CD4-positive, alpha-beta T cell treated with Interleukin-10 for 1 hour (primary cell): ENCODE measurements at regions not wholly inside any gene's neighbourhood (a gene's known extent, or its start where the extent isn't known, plus 50 kb on each side); places are given as distances from the start of the nearest gene placed in this dataset.
"Not testable (repeated sequence)": the region's sequence is repeated elsewhere in the genome, so short reads cannot be mapped to it uniquely, and the experiment has no call there.

ENCODE experiments used
- DNase-seq: peaks from one replicate; pipeline ENCODE4 v3.0.0-alpha.2; 2020

DNA sequence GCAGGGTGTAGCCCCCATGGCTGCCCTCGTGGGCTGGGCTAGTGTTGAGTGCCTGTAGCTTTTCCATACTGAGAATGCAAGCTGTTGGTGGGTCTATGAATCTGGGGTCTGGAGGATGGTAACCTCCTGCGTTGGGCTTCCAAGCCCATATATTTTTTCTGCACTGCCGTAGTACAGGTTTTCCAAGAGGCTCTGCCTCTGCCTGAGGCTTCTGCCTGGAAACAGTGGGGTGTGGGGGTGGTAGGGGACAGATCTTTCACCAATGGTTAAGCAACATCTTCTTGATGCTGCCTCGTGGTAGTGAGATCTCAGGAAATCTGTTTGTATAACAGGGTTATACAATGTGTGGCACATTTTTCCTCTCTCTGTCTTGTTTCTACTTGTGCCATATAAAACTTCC is 189.0 kb upstream of the ZNF519 start:
- DNase-seq = not testable (repeated sequence)

DNA sequence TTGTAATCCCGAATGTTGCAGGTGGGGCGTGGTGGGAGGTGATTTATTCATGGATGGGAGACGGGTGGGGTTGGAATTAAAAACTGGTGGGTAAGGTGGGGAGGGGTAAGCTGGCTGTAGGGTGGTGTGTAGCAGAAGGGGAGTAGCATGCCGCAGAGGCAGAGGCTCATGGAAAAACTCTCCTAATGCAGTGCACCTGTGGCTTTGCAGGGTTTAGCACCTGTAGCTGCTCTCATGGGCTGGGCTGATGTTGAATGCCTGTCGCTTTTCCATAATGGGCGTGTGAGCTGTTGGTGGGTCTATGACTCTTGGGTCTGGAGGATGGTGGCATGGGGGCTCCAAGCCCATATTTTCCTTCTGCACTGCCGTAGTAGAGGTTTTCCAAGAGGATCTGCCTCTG is 169.0 kb upstream of the ZNF519 start:
- DNase-seq = not testable (repeated sequence)

DNA sequence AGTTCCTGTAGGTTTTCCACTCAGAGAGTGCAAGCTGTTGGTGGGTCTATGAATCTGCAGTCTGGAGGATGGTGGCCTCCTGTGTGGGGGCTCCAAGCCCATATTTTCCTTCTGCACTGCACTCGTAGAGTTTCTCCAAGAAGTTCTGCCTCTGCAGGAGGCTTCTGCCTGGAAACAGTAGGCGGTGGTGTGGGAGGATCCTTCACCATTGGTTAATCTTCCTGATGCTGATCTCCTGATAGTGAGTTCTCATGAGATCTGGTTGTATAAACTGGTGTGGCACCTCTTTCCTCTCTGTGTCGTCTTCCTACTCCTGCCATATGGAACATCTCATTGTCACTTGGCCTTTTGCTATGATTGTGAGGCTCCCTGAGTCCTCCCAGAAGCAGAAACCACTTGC is 162.8 kb upstream of the ZNF519 start:
- not testable (repeated sequence) for DNase-seq

DNA sequence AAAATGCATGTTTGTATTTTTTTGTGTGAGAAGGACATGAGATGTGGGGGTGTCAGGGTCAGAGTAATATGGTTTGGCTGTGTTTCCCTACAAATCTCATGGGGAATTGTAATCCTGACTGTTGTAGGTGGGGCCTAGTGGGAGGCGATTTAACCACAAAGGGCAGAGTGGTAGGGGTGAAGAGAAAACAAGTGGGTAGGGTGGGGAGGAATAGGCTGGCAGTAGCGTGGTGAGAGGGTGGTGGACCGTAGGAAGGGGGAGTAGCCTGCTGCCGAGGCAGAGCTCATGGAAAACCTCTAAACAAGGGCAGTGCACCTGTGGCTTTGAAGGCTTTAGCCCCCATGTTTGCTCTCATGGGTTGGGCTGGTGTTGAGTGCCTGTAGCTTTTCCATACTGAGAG is 152.8 kb upstream of the ZNF519 start:
- DNase-seq = no peak

DNA sequence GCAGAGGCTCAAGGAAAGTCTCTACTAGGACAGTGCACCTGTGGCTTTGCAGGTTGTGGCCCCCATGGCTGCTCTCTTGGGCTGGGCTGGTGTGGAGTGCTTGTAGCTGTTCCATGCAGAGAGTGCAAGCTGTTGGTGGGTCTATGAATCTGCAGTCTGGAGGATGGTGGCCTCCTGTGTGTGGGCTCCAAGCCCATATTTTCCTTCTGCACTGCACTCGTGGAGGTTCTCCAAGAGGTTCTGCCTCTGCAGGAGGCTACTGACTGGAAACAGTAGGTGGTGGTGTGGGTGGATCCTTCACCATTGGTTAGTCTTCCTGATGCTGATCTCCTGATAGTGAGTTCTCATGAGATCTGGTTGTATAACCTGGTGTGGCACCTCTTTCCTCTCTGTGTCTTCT is 143.2 kb upstream of the ZNF519 start:
- DNase-seq = not testable (repeated sequence)

DNA sequence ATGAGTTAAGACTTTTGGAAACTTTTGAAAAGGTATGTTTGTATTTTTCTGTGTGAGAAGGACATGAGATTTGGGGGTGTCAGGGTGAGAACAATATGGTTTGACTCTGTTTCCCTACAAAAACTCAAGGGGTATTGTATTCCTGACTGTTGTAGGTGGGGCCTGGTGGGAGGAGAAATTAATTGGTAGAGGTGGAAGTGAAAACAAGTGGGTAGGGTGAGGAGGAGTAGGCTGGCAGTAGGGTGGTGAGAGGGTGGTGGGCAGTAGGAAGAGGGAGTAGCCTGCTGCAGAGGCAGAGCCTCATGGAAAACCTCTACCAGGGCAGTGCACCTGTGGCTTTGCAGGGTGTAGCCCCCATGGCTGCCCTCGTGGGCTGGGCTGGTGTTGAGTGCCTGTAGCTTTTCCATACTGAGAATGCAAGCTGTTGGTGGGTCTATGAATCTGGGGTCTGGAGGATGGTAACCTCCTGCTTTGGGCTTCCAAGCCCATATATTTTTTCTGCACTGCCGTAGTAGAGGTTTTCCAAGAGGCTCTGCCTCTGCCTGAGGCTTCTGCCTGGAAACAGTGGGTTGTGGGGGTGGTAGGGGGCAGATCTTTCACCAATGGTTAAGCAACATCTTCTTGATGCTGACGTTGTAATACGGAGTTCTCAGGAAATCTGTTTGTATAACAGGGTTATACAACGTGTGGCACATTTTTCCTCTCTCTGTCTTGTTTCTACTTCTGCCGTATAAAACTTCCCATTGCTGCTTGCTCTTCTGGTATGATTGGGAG is 133.6 kb upstream of the ZNF519 start:
- not testable (repeated sequence) for DNase-seq

DNA sequence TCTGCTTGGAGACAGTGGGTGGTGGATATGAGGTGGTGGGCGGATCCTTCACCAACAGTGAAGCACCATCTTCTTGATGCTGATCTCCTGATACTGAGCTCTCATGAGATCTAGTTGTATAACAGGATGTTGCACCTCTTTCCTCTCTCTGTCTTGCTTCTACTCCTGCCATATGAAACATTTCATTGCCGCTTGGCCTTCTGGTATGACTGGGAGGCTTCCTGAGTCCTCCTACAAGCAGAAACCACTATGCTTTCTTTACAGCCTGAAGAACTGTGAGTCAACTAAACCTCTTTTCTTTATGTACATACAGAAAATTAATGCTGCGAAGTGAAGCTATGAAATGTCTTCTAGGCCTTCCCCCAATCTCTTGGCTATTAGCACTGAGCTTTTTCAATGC is 130.6 kb upstream of the ZNF519 start:
- not testable (repeated sequence) for DNase-seq

DNA sequence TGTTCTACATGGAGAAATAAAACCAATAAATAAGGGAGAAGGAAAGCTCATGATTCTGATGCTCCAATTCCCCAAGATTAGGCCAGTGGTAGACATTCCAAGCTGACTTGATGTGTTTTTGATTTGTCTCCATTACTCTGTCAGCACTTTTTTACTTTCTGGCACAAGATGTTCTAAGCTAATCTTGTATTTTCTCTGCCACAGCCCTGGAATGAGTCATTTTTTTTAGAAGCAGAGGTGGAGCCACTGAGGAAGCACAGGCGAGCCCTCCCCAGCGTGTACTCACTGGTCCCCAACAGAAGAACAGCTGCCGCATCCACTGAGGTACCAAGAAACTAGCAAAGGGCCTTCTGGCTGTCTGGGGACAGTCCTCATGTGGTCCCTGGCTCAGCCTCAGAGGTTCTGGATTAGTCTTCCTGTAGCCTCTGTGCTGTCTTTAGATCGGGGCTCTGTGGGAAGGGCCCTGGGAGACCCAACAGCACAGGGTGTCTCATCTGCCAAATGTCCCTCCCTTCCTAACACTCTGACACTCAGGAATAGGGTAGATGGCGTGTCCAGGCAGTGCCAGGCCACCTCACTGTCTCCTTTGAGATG is 117.9 kb upstream of the ZNF519 start:
- DNase-seq = not testable (repeated sequence)

DNA sequence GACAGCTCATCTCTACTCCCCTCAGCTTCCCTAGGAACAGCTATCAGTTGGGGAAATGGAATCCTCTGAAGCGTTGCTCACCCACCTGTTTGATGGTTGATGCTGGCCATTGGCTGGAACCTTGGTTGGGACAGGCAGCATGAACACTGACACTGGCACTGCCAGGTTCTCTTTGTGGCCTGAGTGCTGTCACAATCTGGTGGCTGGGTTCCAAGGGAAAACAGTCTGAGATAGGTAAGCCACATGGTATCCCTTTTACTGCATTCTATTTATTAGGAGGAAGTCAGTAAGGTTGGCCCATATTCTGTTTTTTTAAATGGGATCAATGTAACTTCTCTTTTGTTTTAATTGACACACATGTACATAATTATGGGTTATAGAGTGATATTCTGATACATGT is 107.0 kb upstream of the ZNF519 start:
- DNase-seq = not testable (repeated sequence)

DNA sequence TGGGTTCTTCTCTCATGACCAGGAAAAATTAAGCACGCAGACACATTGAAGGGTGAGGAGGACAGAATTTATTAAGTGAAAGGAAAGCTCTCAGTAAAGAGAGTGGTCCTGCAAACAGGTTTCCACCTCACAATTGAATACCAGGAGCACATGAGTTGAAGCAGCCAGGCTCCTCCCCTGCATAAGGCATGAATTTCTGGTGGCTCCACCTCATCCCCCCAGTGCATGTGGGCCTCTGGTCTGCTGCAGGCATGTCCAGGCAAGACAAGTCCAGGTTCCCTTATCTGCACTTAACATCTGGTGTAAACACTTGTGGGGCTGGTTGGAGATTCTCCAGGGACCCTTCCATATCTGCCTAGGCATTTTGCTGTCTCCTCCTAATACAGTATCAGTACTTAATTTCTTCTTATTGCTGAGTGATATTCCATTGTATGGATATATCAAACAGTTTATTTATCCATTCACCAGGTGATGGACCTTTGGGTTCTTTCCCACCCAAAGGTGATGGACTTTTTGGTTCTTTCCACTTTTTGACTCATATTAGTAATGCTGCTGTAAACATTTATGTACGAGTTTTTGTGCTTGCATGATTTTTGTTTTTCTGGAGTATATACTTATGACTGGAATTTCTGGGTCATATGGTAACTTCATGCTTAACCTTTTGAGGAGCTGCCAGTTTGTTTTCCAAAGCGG is 104.3 kb upstream of the ZNF519 start:
- DNase-seq = not testable (repeated sequence)

DNA sequence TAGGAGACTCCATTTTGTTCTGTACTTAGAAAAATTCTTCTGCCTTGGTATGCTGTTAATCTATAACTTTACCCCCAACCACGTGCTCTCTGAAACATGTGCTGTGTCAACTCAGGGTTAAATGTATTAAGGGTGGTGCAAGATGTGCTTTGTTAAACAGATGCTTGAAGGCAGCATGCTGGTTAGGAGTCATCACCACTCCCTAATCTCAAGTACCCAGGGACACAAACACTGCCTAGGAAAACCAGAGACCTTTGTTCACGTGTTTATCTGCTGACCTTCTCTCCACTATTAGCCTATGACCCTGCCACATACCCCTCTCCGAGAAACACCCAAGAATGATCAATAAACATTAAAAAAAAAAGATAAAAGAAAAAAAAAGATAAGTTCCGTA is 93.0 kb upstream of the ZNF519 start:
- not testable (repeated sequence) for DNase-seq

DNA sequence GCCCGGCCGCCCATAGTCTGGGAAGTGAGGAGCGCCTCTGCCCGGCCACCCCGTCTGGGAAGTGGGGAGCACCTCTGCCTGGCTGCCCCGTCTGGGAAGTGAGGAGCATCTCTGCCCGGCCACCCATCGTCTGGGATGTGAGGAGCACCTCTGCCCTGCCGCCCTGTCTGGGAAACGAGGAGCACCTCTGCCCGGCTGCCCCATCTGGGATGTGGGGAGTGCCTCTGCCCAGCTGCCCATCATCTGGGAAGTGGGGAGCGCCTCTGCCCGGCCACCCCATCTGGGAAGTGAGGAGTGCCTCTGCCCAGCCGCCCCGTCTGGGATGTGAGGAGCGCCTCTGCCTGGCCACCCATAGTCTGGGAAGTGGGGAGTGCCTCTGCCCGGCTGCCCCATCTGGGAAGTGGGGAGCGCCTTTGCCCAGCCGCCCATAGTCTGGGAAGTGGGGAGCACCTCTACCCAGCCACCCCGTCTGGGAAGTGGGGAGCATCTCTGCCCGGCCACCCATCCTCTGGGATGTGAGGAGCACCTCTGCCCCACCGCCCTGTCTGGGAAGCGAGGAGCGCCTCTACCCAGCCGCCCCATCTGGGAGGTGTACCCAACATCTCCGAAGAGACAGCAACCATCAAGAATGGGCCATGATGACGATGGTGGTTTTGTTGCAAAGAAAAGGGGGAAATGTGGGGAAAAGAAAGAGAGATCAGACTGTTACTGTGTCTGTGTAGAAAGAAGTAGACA is 92.5 kb upstream of the ZNF519 start:
- not testable (repeated sequence) for DNase-seq

DNA sequence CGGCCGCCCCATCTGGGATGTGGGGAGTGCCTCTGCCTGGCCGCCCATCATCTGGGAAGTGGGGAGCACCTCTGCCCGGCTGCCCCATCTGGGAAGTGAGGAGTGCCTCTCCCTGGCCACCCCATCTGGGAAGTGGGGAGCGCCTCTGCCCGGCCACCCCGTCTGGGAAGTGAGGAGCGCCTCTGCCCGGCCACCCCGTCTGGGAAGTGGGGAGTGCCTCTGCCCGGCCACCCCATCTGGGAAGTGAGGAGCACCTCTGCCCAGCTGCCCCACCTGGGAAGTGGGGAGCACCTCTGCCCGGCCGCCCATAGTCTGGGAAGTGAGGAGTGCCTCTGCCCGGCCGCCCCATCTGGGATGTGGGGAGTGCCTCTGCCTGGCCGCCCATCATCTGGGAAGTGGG is 91.7 kb upstream of the ZNF519 start:
- DNase-seq = not testable (repeated sequence)

DNA sequence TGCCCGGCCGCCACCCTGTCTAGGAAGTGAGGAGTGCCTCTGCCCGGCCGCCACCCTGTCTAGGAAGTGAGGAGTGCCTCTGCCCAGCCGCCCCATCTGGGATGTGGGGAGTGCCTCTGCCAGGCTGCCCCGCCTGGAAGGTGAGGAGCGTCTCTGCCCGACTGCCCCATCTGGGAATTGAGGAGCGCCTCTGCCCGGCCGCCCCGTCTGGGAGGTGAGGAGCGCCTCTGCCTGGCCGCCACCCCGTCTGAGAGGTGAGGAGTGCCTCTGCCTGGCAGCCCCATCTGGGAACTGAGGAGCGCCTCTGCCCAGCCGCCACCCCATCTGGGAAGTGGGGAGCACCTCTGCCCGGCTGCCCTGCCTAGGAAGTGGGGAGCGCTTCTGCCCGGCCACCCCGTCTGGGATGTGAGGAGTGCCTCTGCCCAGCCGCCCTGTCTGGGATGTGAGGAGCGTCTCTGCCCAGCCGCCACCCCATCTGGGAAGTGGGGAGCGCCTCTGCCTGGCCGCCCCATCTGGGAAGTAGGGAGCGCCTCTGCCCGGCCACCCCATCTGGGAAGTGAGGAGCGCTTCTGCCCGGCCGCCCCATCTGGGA is 91.1 kb upstream of the ZNF519 start:
- DNase-seq = not testable (repeated sequence)

DNA sequence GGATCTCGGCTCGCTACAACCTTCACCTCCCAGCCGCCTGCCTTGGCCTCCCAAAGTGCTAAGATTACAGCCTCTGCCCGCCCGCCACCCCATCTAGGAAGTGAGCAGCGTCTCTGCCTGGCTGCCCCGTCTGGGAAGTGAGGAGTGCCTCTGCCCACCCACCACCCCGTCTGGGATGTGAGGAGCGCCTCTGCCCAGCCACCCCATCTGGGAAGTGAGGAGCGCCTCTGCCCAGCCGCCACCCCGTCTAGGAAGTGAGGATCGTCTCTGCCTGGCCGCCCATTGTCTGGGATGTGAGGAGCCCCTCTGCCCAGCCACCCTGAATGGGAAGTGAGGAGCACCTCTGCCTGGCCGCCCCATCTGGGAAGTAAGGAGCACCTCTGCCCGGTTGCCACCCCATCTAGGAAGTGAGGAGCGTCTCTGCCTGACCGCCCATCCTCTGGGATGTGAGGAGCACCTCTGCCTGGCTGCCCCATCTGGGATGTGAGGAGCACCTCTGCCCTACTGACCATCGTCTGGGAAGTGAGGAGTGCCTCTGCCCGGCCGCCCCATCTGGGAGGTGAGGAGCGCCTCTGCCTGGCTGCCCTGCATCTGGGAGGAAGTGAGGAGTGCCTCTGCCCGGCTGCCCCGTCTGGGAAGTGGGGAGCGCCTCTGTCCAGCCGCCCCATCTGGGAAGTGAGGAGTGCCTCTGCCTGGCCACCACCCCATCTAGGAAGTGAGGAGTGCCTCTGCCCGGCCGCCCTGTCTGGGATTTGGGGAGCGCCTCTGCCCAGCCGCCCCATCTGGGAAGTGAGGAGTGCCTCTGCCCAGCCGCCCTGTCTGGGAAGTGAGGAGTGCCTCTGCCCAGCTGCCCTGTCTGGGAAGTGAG is 90.4 kb upstream of the ZNF519 start:
- DNase-seq = not testable (repeated sequence)

DNA sequence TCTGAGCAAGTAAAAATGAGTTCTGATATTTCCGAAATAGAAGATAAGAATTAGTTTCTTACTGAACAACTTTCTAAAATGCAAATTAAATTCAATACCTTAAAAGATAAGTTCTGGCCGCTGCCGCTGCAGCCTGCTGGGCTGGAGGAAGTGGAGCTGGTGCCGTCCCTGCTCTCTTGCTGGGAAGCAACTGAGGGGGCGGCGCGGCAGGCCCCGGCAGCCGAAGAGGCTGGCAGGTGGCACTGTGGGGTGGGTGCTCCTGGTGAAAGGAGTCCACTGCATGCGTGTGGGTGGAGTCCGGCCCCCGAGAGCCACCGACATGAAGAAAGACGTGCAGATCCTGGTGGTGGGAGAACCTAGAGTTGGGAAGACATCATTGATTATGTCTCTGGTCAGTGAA is 89.5 kb upstream of the ZNF519 start:
- DNase-seq = no peak

DNA sequence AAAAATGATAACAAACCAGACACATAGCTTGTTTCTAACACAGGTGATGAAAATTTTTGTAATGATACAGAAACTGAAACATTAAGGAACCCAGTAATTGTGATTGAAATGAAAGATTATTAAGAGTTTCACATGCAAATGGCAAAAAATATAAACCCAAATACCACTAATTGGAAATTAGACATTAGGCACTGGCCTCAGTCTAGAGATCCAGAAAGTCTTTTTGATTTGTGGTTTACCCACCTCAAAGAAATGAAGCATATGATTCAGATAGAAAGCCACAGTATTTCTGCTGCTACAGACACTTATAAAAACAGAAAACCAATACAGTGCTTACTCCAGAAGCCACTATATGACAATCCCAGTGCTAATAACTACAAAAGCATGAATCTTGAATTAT is 83.7 kb upstream of the ZNF519 start:
- DNase-seq = not testable (repeated sequence)

DNA sequence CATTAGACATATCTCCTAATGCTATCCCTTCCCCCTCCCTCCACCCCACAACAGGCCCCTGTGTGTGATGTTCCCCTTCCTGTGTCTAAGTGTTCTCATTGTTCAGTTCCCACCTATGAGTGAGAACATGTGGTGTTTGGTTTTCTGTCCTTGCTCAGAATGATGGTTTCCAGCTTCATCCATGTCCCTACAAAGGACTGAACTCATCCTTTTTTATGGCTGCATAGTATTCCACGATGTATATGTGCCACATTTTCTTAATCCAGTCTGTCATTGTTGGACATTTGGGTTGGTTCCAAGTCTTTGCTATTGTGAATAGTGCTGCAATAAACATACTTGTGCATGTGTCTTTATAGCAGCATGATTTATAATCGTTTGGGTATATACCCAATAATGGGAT is 71.2 kb upstream of the ZNF519 start:
- not testable (repeated sequence) for DNase-seq

DNA sequence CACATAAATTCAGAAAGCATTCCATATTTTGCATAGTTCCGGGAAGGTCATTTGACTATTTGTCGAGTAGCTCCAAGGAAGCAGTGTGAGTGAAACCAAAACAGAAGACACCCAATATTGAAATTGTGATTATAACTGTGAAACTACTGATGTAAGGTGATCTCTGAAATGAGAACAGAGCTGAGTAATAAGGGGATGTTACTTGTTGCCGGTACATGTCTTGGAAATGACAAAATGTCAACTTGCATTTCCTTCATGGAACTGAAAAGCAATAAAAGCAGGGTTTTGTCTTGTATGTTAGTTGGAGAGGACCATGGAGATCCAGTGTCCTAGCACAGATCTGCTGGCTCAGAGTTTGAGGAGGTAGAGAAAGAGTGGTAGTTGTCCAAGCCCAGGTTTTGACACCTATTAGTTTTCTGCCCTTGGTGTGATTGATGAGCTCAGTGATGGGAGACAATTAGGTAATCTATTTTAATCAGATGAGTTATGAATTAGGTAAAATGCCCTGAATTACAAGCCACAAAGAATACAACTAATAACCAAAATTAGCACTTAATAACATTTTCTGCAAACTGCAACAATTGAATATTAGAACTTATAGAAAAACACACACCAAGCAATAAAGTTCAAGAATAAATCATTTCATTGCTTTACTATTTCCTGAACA is 58.7 kb upstream of the ZNF519 start:
- not testable (repeated sequence) for DNase-seq

DNA sequence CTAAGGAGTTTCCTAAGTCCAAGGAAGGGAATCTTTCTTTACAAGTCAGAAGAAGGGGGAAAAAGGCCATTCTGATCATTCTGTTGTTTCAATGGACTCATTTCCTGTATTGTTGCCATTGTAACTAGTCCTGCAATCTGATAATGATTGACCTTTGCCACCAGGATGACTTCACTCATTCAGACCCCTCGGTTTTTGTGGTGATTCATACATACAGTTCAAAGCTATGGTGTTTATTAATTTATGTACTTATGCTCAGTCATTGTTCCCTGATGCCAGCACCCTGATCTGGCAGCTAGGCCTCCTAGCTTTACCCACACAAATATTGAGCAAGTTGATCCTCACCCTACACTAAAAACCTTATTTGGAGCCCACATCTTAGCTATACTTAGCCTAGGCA is 57.6 kb upstream of the ZNF519 start:
- DNase-seq = no peak

DNA sequence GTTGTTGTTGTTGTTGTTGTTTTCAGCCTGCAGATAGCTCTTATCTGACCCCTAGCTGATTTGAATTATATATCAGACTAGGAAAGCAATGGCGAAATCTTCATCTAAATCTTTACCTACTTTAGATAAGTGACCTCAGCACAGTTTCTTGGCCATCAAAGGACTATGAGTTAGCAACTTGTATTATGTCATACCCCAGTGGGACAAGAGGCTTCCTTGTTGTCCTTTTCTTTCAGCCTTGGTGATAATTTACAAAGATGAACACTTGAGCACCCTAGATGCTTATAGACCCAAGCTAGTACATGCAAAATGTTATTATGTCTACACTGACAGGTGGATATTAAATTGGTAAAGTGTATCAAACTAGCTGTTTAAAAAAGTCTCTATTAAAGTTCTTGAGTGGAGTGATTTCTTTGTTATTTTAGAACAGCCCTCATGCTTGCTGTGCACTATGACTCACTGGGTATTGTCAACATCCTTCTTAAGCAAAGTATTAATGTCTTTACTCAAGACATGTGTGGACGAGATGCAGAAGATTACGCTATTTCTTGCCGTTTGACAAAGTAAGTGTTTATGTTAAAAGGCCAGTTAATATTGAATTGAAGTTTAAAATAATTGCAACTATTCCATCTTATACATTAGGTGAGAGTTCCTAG is 56.6 kb upstream of the ZNF519 start:
- not testable (repeated sequence) for DNase-seq
